ENCODE measurements at regions not wholly inside any gene's neighbourhood (a gene's known extent, or its start where the extent isn't known, plus 50 kb on each side); places are given as distances from the start of the nearest gene placed in this dataset.

DNA sequence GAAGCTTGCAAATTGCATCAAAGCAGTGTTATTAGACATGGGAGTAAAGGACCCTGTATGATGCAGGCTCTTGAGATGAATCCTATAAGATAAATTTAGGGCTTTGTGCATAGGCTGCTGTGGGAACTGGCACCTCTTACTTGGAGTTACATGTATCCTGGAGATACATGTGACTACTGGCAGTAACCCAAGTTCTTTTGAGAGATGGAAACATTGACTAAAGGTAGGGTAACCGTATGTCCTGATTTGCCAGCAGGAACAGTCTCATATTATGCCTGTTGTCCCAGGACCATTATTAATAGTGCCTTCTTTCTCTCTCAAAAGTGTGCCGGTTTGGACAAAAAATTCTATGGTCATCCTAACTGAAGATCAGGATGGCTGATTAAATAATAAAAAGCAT lies 195.4 kb downstream of the LACC1 start:
- no peak for DNase-seq
- intact Hi-C loops (cut with DNase I; ENCODE audit: low total_unique reads), result no loop called here
- Histone ChIP-seq H3K36me3 (no peaks in the 10 kb centered on the region), H3K27ac (no peak overlapping the region), H3K4me1 (peaks cover 0 to 4% (median 0%) of the 10 kb centered on the region in 4 donors), H3K27me3 (no peaks in the 10 kb centered on the region), H3K4me3 (no peak overlapping the region), H3K9me3 (peaks cover 0 to 10% (median 0%) of the 10 kb centered on the region in 3 donors)
- TF ChIP-seq, protein P1, sequence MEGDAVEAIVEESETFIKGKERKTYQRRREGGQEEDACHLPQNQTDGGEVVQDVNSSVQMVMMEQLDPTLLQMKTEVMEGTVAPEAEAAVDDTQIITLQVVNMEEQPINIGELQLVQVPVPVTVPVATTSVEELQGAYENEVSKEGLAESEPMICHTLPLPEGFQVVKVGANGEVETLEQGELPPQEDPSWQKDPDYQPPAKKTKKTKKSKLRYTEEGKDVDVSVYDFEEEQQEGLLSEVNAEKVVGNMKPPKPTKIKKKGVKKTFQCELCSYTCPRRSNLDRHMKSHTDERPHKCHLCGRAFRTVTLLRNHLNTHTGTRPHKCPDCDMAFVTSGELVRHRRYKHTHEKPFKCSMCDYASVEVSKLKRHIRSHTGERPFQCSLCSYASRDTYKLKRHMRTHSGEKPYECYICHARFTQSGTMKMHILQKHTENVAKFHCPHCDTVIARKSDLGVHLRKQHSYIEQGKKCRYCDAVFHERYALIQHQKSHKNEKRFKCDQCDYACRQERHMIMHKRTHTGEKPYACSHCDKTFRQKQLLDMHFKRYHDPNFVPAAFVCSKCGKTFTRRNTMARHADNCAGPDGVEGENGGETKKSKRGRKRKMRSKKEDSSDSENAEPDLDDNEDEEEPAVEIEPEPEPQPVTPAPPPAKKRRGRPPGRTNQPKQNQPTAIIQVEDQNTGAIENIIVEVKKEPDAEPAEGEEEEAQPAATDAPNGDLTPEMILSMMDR (IDR thresholded peaks at IDR 0.05), result no peak

DNA sequence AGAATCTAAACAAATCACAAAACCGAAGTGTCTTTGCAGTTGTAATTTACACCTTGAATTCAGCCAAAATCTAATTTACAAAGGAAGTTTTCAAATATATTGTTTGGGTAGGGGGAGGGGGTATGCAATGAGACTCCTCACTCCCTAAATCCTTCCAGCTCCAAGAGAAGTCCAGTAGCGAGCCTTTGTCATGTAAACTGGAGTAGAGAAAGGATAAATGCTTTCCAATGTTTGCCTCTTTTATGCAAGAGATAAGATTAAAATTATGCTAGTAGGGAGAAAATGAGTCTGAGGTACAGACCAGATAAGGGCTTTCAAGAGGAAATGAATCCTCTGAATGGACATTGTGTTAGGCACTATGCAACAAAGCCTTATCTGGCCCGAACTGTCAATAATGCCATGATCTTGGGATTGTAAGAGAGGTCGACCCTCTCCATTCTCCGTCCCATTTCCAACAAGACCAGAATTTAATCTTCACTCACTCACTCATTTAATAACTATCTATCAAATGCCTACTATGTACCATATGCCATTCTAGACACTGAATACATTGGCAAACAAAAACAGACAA lies 199.2 kb downstream of the LACC1 start:
- no peak for DNase-seq
- Histone ChIP-seq H3K9me3 (no peaks in the 10 kb centered on the region), H3K36me3 (no peaks in the 10 kb centered on the region), H3K27me3 (no peaks in the 10 kb centered on the region), H3K27ac (no peak overlapping the region), H3K4me1 (peaks cover 0 to 4% (median 0%) of the 10 kb centered on the region in 4 donors), H3K4me3 (no peak overlapping the region)
- intact Hi-C loops (cut with DNase I; ENCODE audit: low total_unique reads), result no loop called here
- TF ChIP-seq, protein P1 (IDR thresholded peaks at IDR 0.05), result no peak

DNA sequence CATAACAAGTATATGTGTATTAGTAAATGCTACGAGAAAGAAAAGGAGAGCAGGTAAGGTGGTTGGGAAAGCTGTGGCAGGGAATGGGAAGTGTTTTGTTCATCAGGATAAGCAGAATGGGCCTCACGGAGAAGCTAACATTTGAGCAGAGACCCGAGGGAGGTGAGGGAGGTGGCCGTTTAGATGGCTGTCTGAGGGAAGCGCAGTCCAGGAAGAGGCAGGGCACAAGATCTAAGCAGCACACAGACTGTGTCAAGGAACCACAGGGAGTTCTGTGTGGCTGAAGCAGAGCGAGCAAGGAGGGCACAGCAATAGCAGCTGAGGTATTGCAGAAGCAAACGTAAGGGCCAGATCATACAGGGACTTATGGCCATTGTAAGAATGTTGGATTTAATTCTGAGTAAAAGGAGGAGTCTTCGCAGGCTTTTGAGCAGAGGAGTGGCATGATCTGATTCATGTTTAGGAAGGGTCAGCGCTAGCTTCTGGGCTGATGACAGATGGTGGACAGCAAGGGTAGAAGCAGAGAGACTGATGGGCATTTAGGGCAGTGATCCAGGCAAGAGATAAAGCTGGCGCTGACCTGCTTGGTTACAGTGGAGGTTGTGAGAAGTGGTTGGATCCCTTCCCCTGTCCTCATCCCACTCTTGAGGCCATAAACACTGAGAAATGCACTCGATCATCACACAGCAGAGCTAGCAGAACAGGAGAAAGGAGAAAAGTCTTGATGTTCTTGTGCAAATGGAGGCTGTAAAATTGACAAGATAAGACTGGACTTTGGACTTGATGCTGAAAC lies 199.9 kb downstream of the LACC1 start:
- TF ChIP-seq, protein P1 (IDR thresholded peaks at IDR 0.05), result no peak
- DNase-seq, result no peak
- Histone ChIP-seq H3K9me3 (no peaks in the 10 kb centered on the region), H3K4me1 (peaks cover 0 to 4% (median 0%) of the 10 kb centered on the region in 4 donors), H3K36me3 (no peaks in the 10 kb centered on the region), H3K27me3 (no peaks in the 10 kb centered on the region), H3K27ac (no peak overlapping the region), H3K4me3 (no peak overlapping the region)
- intact Hi-C loops (cut with DNase I; ENCODE audit: low total_unique reads), result no loop called here

DNA sequence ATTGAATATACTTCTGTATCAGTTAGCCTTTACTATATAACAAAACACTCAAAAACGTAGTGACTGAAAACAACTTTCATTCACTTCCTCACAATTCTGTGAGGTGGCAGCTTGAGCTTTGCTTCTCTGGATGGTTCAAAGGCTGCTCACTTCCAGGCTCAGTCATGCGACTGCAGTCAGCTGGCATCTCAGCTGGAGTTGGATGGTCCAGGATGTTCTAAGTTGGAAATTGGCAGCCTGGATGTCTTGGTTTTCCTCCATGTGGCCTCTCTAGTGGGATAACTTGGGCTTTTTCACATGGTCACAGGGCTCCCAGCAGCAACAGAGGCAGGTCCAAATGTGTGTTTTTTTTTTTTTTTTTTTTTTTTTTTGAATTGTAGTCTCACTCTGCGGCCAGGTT lies 204.4 kb downstream of the LACC1 start:
- H3K4me1 ChIP-seq, result no peaks in the 10 kb centered on the region
- H3K36me3 ChIP-seq, result no peaks in the 10 kb centered on the region
- no peaks in the 10 kb centered on the region for H3K27me3 ChIP-seq
- H3K4me3 ChIP-seq, result no peak overlapping the region
- intact Hi-C loops (cut with DNase I; ENCODE audit: low total_unique reads), result no loop called here
- no peak for DNase-seq
- TF ChIP-seq, protein P1 (IDR thresholded peaks at IDR 0.05), result no peak
- H3K27ac ChIP-seq, result no peak overlapping the region
- no peaks in the 10 kb centered on the region for H3K9me3 ChIP-seq

DNA sequence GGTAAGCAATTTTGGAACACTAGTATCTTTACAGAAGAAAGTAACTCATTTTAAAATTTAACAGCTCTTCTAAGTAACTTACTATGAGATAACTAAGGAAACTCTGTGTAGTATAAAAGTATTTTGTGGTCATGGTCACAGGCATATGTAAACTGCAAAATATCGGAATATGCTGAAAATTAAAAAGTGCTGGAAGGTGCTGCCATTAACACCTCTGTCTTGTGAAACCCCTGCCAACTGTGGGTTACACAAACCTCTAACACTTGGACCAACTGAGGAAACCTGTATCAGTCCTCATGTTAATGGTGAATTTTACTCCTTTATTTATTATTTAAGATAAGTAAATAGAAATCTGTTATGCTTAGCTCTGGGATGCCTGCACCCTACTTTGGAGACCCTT lies 206.7 kb downstream of the LACC1 start:
- Histone ChIP-seq H3K4me1 (no peaks in the 10 kb centered on the region), H3K27ac (no peak overlapping the region), H3K4me3 (no peak overlapping the region), H3K36me3 (no peaks in the 10 kb centered on the region), H3K9me3 (no peaks in the 10 kb centered on the region), H3K27me3 (no peaks in the 10 kb centered on the region)
- DNase-seq, result no peak
- TF ChIP-seq, protein P1 (IDR thresholded peaks at IDR 0.05), result no peak
- intact Hi-C loops (cut with DNase I; ENCODE audit: low total_unique reads), result no loop called here

Data from tibial artery (tissue), 4 donors.